HFF-Myc (cell line): ENCODE measurements at regions not wholly inside any gene's neighbourhood (a gene's known extent, or its start where the extent isn't known, plus 50 kb on each side); places are given as distances from the start of the nearest gene placed in this dataset.

Experiments
- DNase-seq: peaks from one replicate; pipeline ENCODE4 v3.0.0-alpha.2; 2011; ENCODE audit warnings: low read depth; ENCODE audit errors: extremely low read depth
- H3K4me3 ChIP-seq: replicated peaks from 2 replicates; pipeline ENCODE4 v1.5.1; 2011; ENCODE audit warnings: low read depth, mild to moderate bottlenecking, control low read depth, low read length
- CTCF ChIP-seq: IDR thresholded peaks from 2 replicates; pipeline ENCODE4 v1.5.1; 2012; ENCODE audit warnings: mild to moderate bottlenecking, low read depth, low read length, control low read depth; ENCODE audit errors: missing control alignments

- TF ChIP-seq CTCF: no peak
- H3K4me3 ChIP-seq: no peak overlapping the region
- no peak for DNase-seq
These were observed 215.1 kb upstream of the GSE1 start for GRCh38 chr16:85398050-85398451.

- DNase-seq: no peak
- no peak for TF ChIP-seq CTCF
These were observed 214.2 kb upstream of the GSE1 start for GRCh38 chr16:85398688-85399582.

GRCh38 chr16:85399583-85400284 lies 213.4 kb upstream of the GSE1 start:
- no peak for TF ChIP-seq CTCF
- DNase-seq: no peak
- H3K4me3 ChIP-seq: no peak overlapping the region

More at GRCh38 chr16:85398688-85399582, 214.2 kb upstream of the GSE1 start:
- no peak overlapping the region for H3K4me3 ChIP-seq

- no peak for TF ChIP-seq CTCF
- H3K4me3 ChIP-seq: no peak overlapping the region
- no peak for DNase-seq
These were observed 212.6 kb upstream of the GSE1 start for GRCh38 chr16:85400305-85401205.

- no peak overlapping the region for H3K4me3 ChIP-seq
- DNase-seq: no peak
- no peak for TF ChIP-seq CTCF
These were observed 211.7 kb upstream of the GSE1 start for GRCh38 chr16:85401370-85401916.
